Astrocyte (in vitro differentiated cells and primary cell): ENCODE measurements at regions not wholly inside any gene's neighbourhood (a gene's known extent, or its start where the extent isn't known, plus 50 kb on each side); places are given as distances from the start of the nearest gene placed in this dataset.

Experiments used
- DNase-seq: peaks from one replicate; pipeline ENCODE4 v3.0.0-alpha.2; 2010; ENCODE audit warnings: low read depth
- FAIRE-seq: peaks from 2 replicates; lab custom pipeline; 2011; peaks lifted over from hg19 to GRCh38; lab: Jason Lieb, UNC
- H2AFZ ChIP-seq: 2 replicates; pipeline ENCODE4 v1.6.0; 2012; ENCODE audit warnings: low read depth, low read length, inconsistent platforms
- H3K27ac ChIP-seq: 2 replicates; pipeline ENCODE4 v1.5.1; 2011; ENCODE audit warnings: low read depth, low read length, inconsistent platforms
- H3K27me3 ChIP-seq: 2 replicates; pipeline ENCODE4 v1.6.0; 2011; ENCODE audit warnings: low read length, inconsistent platforms; ENCODE audit not compliant: insufficient read depth
- H3K36me3 ChIP-seq: 2 replicates; pipeline ENCODE4 v1.5.1; 2011; ENCODE audit warnings: low read length, inconsistent platforms; ENCODE audit not compliant: insufficient read depth
- H3K4me1 ChIP-seq: 2 replicates; pipeline ENCODE4 v1.5.1; 2011; ENCODE audit warnings: low read length, inconsistent platforms; ENCODE audit not compliant: insufficient read depth
- H3K4me2 ChIP-seq: 2 replicates; pipeline ENCODE4 v1.6.0; 2012; ENCODE audit warnings: low read length, inconsistent platforms
- H3K4me3 ChIP-seq: 2 replicates; pipeline ENCODE4 v1.5.1; 2011; ENCODE audit warnings: low read depth, mild to moderate bottlenecking, low read length, inconsistent platforms; ENCODE audit not compliant: insufficient read depth
- H3K79me2 ChIP-seq: 2 replicates; pipeline ENCODE4 v1.6.0; 2012; ENCODE audit warnings: mild to moderate bottlenecking, low read length, inconsistent platforms; ENCODE audit not compliant: insufficient read depth
- H3K9ac ChIP-seq: 2 replicates; pipeline ENCODE4 v1.6.0; 2012; ENCODE audit warnings: mild to moderate bottlenecking, low read length, inconsistent platforms
- H3K9me3 ChIP-seq: 2 replicates; pipeline ENCODE4 v1.5.1; 2012; ENCODE audit warnings: low read depth, mild to moderate bottlenecking, low read length, inconsistent platforms; ENCODE audit not compliant: insufficient read depth
- H4K20me1 ChIP-seq: 2 replicates; pipeline ENCODE4 v1.6.0; 2012; ENCODE audit warnings: low read length, inconsistent platforms; ENCODE audit not compliant: insufficient read depth
- H3K27ac Mint-ChIP-seq: one replicate; pipeline ENCODE4 v1.8.0; 2021; ENCODE audit warnings: mild to moderate bottlenecking, mixed read lengths; ENCODE audit not compliant: unreplicated experiment
- H3K27me3 Mint-ChIP-seq: one replicate; pipeline ENCODE4 v1.8.0; 2021; ENCODE audit warnings: low read depth, mixed read lengths; ENCODE audit not compliant: unreplicated experiment
- H3K36me3 Mint-ChIP-seq: one replicate; pipeline ENCODE4 v1.8.0; 2021; ENCODE audit warnings: low read depth, mixed read lengths; ENCODE audit not compliant: unreplicated experiment
- H3K4me1 Mint-ChIP-seq: one replicate; pipeline ENCODE4 v1.8.0; 2021; ENCODE audit warnings: low read depth, mixed read lengths; ENCODE audit not compliant: unreplicated experiment
- H3K4me3 Mint-ChIP-seq: one replicate; pipeline ENCODE4 v1.8.0; 2021; ENCODE audit warnings: mild to moderate bottlenecking, moderate library complexity, mixed read lengths; ENCODE audit not compliant: unreplicated experiment
- H3K9me3 Mint-ChIP-seq: one replicate; pipeline ENCODE4 v1.8.0; 2021; ENCODE audit warnings: mild to moderate bottlenecking, mixed read lengths; ENCODE audit not compliant: unreplicated experiment
- CTCF ChIP-seq: IDR thresholded peaks from 2 replicates; pipeline ENCODE4 v1.5.1; 2011; ENCODE audit warnings: low read depth, mild to moderate bottlenecking, inconsistent platforms, low read length, moderate library complexity; ENCODE audit not compliant: insufficient read depth
- EZH2 ChIP-seq: IDR thresholded peaks from 2 replicates; pipeline ENCODE4 v1.6.1; 2012; ENCODE audit warnings: mild to moderate bottlenecking, low read length, inconsistent platforms; ENCODE audit not compliant: insufficient read depth

- Histone ChIP-seq H3K9me3 (peaks cover 7% of the 10 kb centered on the region), H3K4me2 (no peak overlapping the region), H4K20me1 (no peaks in the 10 kb centered on the region), H3K4me1 (no peaks in the 10 kb centered on the region), H3K4me3 (no peak overlapping the region), H3K9ac (no peak overlapping the region), H3K27me3 (no peaks in the 10 kb centered on the region), H3K79me2 (no peaks in the 10 kb centered on the region), H2AFZ (no peak overlapping the region), H3K27ac (no peak overlapping the region), H3K36me3 (no peaks in the 10 kb centered on the region)
- Mint-ChIP-seq H3K4me1 (no peaks in the 10 kb centered on the region), H3K27ac (no peak overlapping the region), H3K9me3 (peaks cover 4% of the 10 kb centered on the region), H3K4me3 (no peak overlapping the region), H3K36me3 (no peaks in the 10 kb centered on the region), H3K27me3 (peaks cover 11% of the 10 kb centered on the region)
- FAIRE-seq (no peak), DNase-seq (no peak)
- no peak for TF ChIP-seq EZH2
- TF ChIP-seq CTCF: no peak
Observed at GRCh38 chr22:49494555-49494954, 333.1 kb downstream of the BRD1 start.

- no peaks in the 10 kb centered on the region for H3K27me3 ChIP-seq
- no peak for TF ChIP-seq CTCF
- TF ChIP-seq EZH2: no peak
- Mint-ChIP-seq H3K27ac (no peak overlapping the region), H3K27me3 (peaks cover 9% of the 10 kb centered on the region), H3K36me3 (no peaks in the 10 kb centered on the region), H3K4me3 (no peak overlapping the region), H3K9me3 (peaks cover 4% of the 10 kb centered on the region), H3K4me1 (peaks cover 2% of the 10 kb centered on the region)
- H3K9me3 ChIP-seq: peaks cover 7% of the 10 kb centered on the region
- H3K36me3 ChIP-seq: no peaks in the 10 kb centered on the region
- H3K4me3 ChIP-seq: no peak overlapping the region
- no peak for FAIRE-seq
- H3K9ac ChIP-seq: no peak overlapping the region
- no peak overlapping the region for H2AFZ ChIP-seq
- H3K4me1 ChIP-seq: no peaks in the 10 kb centered on the region
- no peak overlapping the region for H3K27ac ChIP-seq
- no peak overlapping the region for H3K4me2 ChIP-seq
- no peak for DNase-seq
- no peaks in the 10 kb centered on the region for H3K79me2 ChIP-seq
- H4K20me1 ChIP-seq: no peaks in the 10 kb centered on the region
Observed at GRCh38 chr22:49492741-49493251, 334.9 kb downstream of the BRD1 start.

DNA sequence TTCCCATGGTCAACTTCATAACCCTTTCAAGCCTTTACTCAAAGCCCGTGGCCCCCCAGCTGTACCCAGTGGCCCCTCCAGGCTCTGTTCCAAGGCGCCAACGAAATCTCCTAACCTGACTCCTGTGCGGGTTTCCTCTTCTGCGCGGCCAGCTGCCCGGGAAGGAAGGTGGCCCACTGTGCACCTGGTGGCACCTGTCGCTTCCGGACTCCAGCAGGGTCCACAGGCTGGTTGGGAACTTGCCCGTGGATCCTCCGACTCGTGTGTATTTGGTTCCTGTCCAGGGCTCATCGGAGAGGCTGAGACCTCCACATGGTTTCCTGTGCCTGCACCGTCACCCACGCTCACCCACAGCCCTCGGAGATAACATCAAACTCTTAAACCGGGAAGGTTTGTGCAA, 335.4 kb downstream of the BRD1 start:
- no peak overlapping the region for H3K27ac ChIP-seq
- H4K20me1 ChIP-seq: no peaks in the 10 kb centered on the region
- FAIRE-seq: no peak
- no peaks in the 10 kb centered on the region for H3K79me2 ChIP-seq
- H3K9ac ChIP-seq: no peak overlapping the region
- no peak overlapping the region for H2AFZ ChIP-seq
- H3K4me2 ChIP-seq: no peak overlapping the region
- H3K36me3 ChIP-seq: no peaks in the 10 kb centered on the region
- no peak overlapping the region for H3K4me3 Mint-ChIP-seq
- H3K27me3 ChIP-seq: no peaks in the 10 kb centered on the region
- H3K27ac Mint-ChIP-seq: no peak overlapping the region
- H3K36me3 Mint-ChIP-seq: no peaks in the 10 kb centered on the region
- H3K4me1 ChIP-seq: no peaks in the 10 kb centered on the region
- H3K4me3 ChIP-seq: no peak overlapping the region
- peaks cover 7% of the 10 kb centered on the region for H3K9me3 ChIP-seq
- TF ChIP-seq CTCF: no peak
- TF ChIP-seq EZH2: no peak
- peaks cover 4% of the 10 kb centered on the region for H3K9me3 Mint-ChIP-seq
- peaks cover 5% of the 10 kb centered on the region for H3K4me1 Mint-ChIP-seq
- no peak for DNase-seq
- peaks cover 9% of the 10 kb centered on the region for H3K27me3 Mint-ChIP-seq
